ENCODE measurements at regions not wholly inside any gene's neighbourhood (a gene's known extent, or its start where the extent isn't known, plus 50 kb on each side); places are given as distances from the start of the nearest gene placed in this dataset.

- DNase-seq = no peak
Observed at GRCh38 chr20:40203032-40203431, 486.0 kb downstream of the MAFB start.

- no peak for DNase-seq
Observed at GRCh38 chr20:40197691-40198090, 491.3 kb downstream of the MAFB start.

GRCh38 chr20:40196846-40197436, 492.1 kb downstream of the MAFB start:
- no peak for DNase-seq

- DNase-seq = no peak
Observed at GRCh38 chr20:40195742-40196141, 493.3 kb downstream of the MAFB start.

- DNase-seq = no peak
Observed at GRCh38 chr20:40192529-40192928, 496.5 kb downstream of the MAFB start.

GRCh38 chr20:40192081-40192480, 497.0 kb downstream of the MAFB start:
- DNase-seq = no peak

- DNase-seq = no peak
Observed at GRCh38 chr20:40191573-40191972, 497.5 kb downstream of the MAFB start.

- no peak for DNase-seq
Observed at GRCh38 chr20:40189621-40190020, 499.4 kb downstream of the MAFB start.

GRCh38 chr20:40188319-40188718, 500.7 kb downstream of the MAFB start:
- no peak for DNase-seq

- no peak for DNase-seq
Observed at GRCh38 chr20:40186826-40187225, 502.2 kb downstream of the MAFB start.

GRCh38 chr20:40181676-40182075, 507.4 kb downstream of the MAFB start:
- DNase-seq = no peak

- DNase-seq = no peak
Observed at GRCh38 chr20:40176098-40176841, 512.8 kb downstream of the MAFB start.

GRCh38 chr20:40175296-40175695, 513.7 kb downstream of the MAFB start:
- DNase-seq = no peak

GRCh38 chr20:40173872-40174271, 515.2 kb downstream of the MAFB start:
- DNase-seq = no peak

- DNase-seq = no peak
Observed at GRCh38 chr20:40168981-40169620, 519.9 kb downstream of the MAFB start.

GRCh38 chr20:40161391-40161790, 527.6 kb downstream of the MAFB start:
- DNase-seq = no peak

GRCh38 chr20:40160097-40160550, 528.9 kb downstream of the MAFB start:
- DNase-seq = peak; percentile 4

GRCh38 chr20:40159276-40159675, 529.8 kb downstream of the MAFB start:
- DNase-seq = no peak

GRCh38 chr20:40156600-40157317, 532.3 kb downstream of the MAFB start:
- no peak for DNase-seq

GRCh38 chr20:40154514-40154913, 534.5 kb downstream of the MAFB start:
- DNase-seq = no peak

- no peak for DNase-seq
Observed at GRCh38 chr20:40148886-40149285, 540.1 kb downstream of the MAFB start.

GRCh38 chr20:40146071-40146470, 543.0 kb downstream of the MAFB start:
- DNase-seq = no peak

- no peak for DNase-seq
Observed at GRCh38 chr20:40144581-40144980, 544.5 kb downstream of the MAFB start.

GRCh38 chr20:40134176-40134575, 554.9 kb downstream of the MAFB start:
- no peak for DNase-seq

All from CD4-positive, alpha-beta T cell treated with Interleukin-12 subunit alpha and Interleukin-12 subunit beta, for 1 hour (primary cell).